Keratinocyte (primary cell): ENCODE measurements at regions not wholly inside any gene's neighbourhood (a gene's known extent, or its start where the extent isn't known, plus 50 kb on each side); places are given as distances from the start of the nearest gene placed in this dataset.

Experiments used
- DNase-seq: peaks from one replicate; pipeline ENCODE4 v3.0.0-alpha.2; 2011; ENCODE audit warnings: low read depth, missing footprints, low spot score
- FAIRE-seq: peaks from 2 replicates; lab custom pipeline; 2011; peaks lifted over from hg19 to GRCh38; lab: Jason Lieb, UNC
- H2AFZ ChIP-seq: 2 replicates; pipeline ENCODE4 v1.6.0; 2012; ENCODE audit warnings: low read length, control low read depth, inconsistent platforms; ENCODE audit not compliant: control insufficient read depth
- H3K27ac ChIP-seq: 2 replicates; pipeline ENCODE4 v1.5.1; 2011; ENCODE audit warnings: low read length; ENCODE audit not compliant: control insufficient read depth, insufficient read depth
- H3K27me3 ChIP-seq: 3 replicates; pipeline ENCODE4 v1.6.0; 2011; ENCODE audit warnings: low read length; ENCODE audit not compliant: control insufficient read depth, insufficient read depth; ENCODE audit errors: extremely low read depth
- H3K36me3 ChIP-seq, 2 experiments: 2 replicates in 1 of 2; 3 replicates in 1 of 2; pipeline ENCODE4 v1.5.1; 2011; ENCODE audit warnings: low read length in 2 of 2, mild to moderate bottlenecking in 1 of 2; ENCODE audit not compliant: control insufficient read depth in 2 of 2, insufficient read depth in 2 of 2; ENCODE audit errors: extremely low read depth in 1 of 2
- H3K4me1 ChIP-seq: 3 replicates; pipeline ENCODE4 v1.5.1; 2011; ENCODE audit warnings: low read length; ENCODE audit not compliant: control insufficient read depth, insufficient read depth; ENCODE audit errors: extremely low read depth
- H3K4me2 ChIP-seq: 3 replicates; pipeline ENCODE4 v1.6.0; 2011; ENCODE audit warnings: low read depth, low read length; ENCODE audit not compliant: control insufficient read depth, insufficient read depth; ENCODE audit errors: extremely low read depth
- H3K4me3 ChIP-seq, 3 experiments: fragments of 200-600 bp in 1 of 3; sonication (generic) in 1 of 3; 2 replicates in 2 of 3; 3 replicates in 1 of 3; pipeline ENCODE4 v1.5.1; 2011 to 2016; ENCODE audit warnings: low read length in 3 of 3, mild to moderate bottlenecking in 3 of 3, control low read depth in 2 of 3, inconsistent platforms in 1 of 3, low read depth in 1 of 3, mixed read lengths in 1 of 3, mixed run types in 1 of 3, moderate library complexity in 1 of 3; ENCODE audit not compliant: control insufficient read depth in 2 of 3, insufficient read depth in 2 of 3; ENCODE audit errors: extremely low read depth in 1 of 3
- H3K79me2 ChIP-seq: 2 replicates; pipeline ENCODE4 v1.6.0; 2012; ENCODE audit warnings: low read length; ENCODE audit not compliant: control insufficient read depth, insufficient read depth
- H3K9ac ChIP-seq: 3 replicates; pipeline ENCODE4 v1.6.0; 2011; ENCODE audit warnings: low read length; ENCODE audit not compliant: control insufficient read depth, insufficient read depth; ENCODE audit errors: extremely low read depth
- H3K9me1 ChIP-seq: 3 replicates; pipeline ENCODE4 v1.6.0; 2011; ENCODE audit warnings: low read length; ENCODE audit not compliant: control insufficient read depth, insufficient read depth; ENCODE audit errors: extremely low read depth
- H3K9me3 ChIP-seq: 2 replicates; pipeline ENCODE4 v1.5.1; 2012; ENCODE audit warnings: low read depth, low read length; ENCODE audit not compliant: control insufficient read depth
- H4K20me1 ChIP-seq: 3 replicates; pipeline ENCODE4 v1.6.0; 2011; ENCODE audit warnings: low read length; ENCODE audit not compliant: control insufficient read depth, insufficient read depth; ENCODE audit errors: extremely low read depth
- EZH2 ChIP-seq: IDR thresholded peaks from one replicate; pipeline ENCODE4 v1.6.1; 2012; ENCODE audit warnings: inconsistent platforms, mild to moderate bottlenecking, low read length, moderate library complexity
- dilution Hi-C: fragments of 300-500 bp; cut with MboI; formaldehyde crosslinking; loops from one replicate; pipeline ENCODE4 v1.7.0; 2020; ENCODE audit warnings: low sequenced_read_pairs; ENCODE audit not compliant: extremely low pct_ligation_motif_present
- TF ChIP-seq, protein P1 (sequence below), 3 experiments: IDR thresholded peaks in 1 of 3; conservative IDR thresholded peaks in 1 of 3; optimal IDR thresholded peaks in 1 of 3; 2 replicates in 2 of 3; 3 replicates in 1 of 3; pipeline versions ENCODE3 to v1.5.1; 2011; ENCODE audit warnings: low read length in 3 of 3, mild to moderate bottlenecking in 3 of 3, moderate library complexity in 2 of 3, control low read depth in 1 of 3, inconsistent platforms in 1 of 3; ENCODE audit not compliant: insufficient read depth in 2 of 3; ENCODE audit errors: extremely low read depth in 1 of 3

GRCh38 chr1:87583459-87583858 is 254.8 kb downstream of the LMO4 start:
- Histone ChIP-seq H3K4me3 (no peak overlapping the region), H3K9me3 (no peaks in the 10 kb centered on the region), H3K4me1 (no peaks in the 10 kb centered on the region), H3K27ac (no peak overlapping the region), H4K20me1 (no peaks in the 10 kb centered on the region), H3K27me3 (no peaks in the 10 kb centered on the region), H2AFZ (no peak overlapping the region), H3K79me2 (no peaks in the 10 kb centered on the region), H3K36me3 (no peaks in the 10 kb centered on the region), H3K9me1 (no peaks in the 10 kb centered on the region), H3K4me2 (no peak overlapping the region), H3K9ac (no peak overlapping the region)
- FAIRE-seq: no peak
- dilution Hi-C loops: no loop called here
- TF ChIP-seq EZH2: no peak
- TF ChIP-seq, protein P1, sequence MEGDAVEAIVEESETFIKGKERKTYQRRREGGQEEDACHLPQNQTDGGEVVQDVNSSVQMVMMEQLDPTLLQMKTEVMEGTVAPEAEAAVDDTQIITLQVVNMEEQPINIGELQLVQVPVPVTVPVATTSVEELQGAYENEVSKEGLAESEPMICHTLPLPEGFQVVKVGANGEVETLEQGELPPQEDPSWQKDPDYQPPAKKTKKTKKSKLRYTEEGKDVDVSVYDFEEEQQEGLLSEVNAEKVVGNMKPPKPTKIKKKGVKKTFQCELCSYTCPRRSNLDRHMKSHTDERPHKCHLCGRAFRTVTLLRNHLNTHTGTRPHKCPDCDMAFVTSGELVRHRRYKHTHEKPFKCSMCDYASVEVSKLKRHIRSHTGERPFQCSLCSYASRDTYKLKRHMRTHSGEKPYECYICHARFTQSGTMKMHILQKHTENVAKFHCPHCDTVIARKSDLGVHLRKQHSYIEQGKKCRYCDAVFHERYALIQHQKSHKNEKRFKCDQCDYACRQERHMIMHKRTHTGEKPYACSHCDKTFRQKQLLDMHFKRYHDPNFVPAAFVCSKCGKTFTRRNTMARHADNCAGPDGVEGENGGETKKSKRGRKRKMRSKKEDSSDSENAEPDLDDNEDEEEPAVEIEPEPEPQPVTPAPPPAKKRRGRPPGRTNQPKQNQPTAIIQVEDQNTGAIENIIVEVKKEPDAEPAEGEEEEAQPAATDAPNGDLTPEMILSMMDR (optimal IDR thresholded peaks at IDR 0.05 in 1 of 3, IDR thresholded peaks at IDR 0.05 in 1 of 3, conservative IDR thresholded peaks at IDR 0.05 in 1 of 3; ENCODE audit: extremely low read depth in 1 of 3, insufficient read depth in 2 of 3, low read length in 3 of 3): no peak
- no peak for DNase-seq

- H3K36me3 ChIP-seq: no peaks in the 10 kb centered on the region
- H3K9me1 ChIP-seq: no peaks in the 10 kb centered on the region
- no peak for TF ChIP-seq EZH2
- TF ChIP-seq, protein P1 (optimal IDR thresholded peaks at IDR 0.05 in 1 of 3, IDR thresholded peaks at IDR 0.05 in 1 of 3, conservative IDR thresholded peaks at IDR 0.05 in 1 of 3; ENCODE audit: extremely low read depth in 1 of 3, insufficient read depth in 2 of 3, low read length in 3 of 3): no peak
- no peaks in the 10 kb centered on the region for H3K4me1 ChIP-seq
- H4K20me1 ChIP-seq: no peaks in the 10 kb centered on the region
- no peak for DNase-seq
- H3K4me3 ChIP-seq: no peak overlapping the region
- H3K9ac ChIP-seq: no peak overlapping the region
- no peak overlapping the region for H2AFZ ChIP-seq
- dilution Hi-C loops: no loop called here
- H3K9me3 ChIP-seq: no peaks in the 10 kb centered on the region
- FAIRE-seq: no peak
- H3K27ac ChIP-seq: no peak overlapping the region
- H3K4me2 ChIP-seq: no peak overlapping the region
- no peaks in the 10 kb centered on the region for H3K79me2 ChIP-seq
- H3K27me3 ChIP-seq: no peaks in the 10 kb centered on the region
These were observed 255.9 kb downstream of the LMO4 start for GRCh38 chr1:87584586-87584985.
